MCF 10A (cell line): ENCODE measurements at regions not wholly inside any gene's neighbourhood (a gene's known extent, or its start where the extent isn't known, plus 50 kb on each side); places are given as distances from the start of the nearest gene placed in this dataset.
"Not testable (repeated sequence)": the region's sequence is repeated elsewhere in the genome, so short reads cannot be mapped to it uniquely, and the experiment has no call there.

Experiments
- BruUV-seq: library from RNA; stranded (reverse); fragments of 400-500 nt; replicated peaks from 2 replicates; lab custom pipeline; 2021; lab: Mats Ljungman, UMichigan
- CTCF ChIA-PET: fragments of 300-600 bp; sonication (Branson Sonifier 250); formaldehyde crosslinking; extraction: SDS; loops from one replicate; lab custom pipeline; 2021; ENCODE audit warnings: antibody characterized with exemption, inconsistent platforms; lab: Yijun Ruan, JAX
- POLR2A ChIA-PET: fragments of 300-600, 350-650 bp; sonication (Branson Sonifier 250); formaldehyde crosslinking; extraction: SDS; loops from one replicate; lab custom pipeline; 2020; ENCODE audit warnings: antibody characterized with exemption, inconsistent platforms; lab: Yijun Ruan, JAX
- DNase-seq: peaks from one replicate; pipeline ENCODE4 v3.0.0-alpha.2; 2018; ENCODE audit not compliant: unreplicated experiment
- H3K27ac Mint-ChIP-seq: one replicate; pipeline ENCODE4 v1.8.0; 2022; ENCODE audit warnings: mild to moderate bottlenecking, low read depth, mixed read lengths; ENCODE audit not compliant: unreplicated experiment
- H3K27me3 Mint-ChIP-seq: one replicate; pipeline ENCODE4 v1.8.0; 2022; ENCODE audit warnings: mixed read lengths; ENCODE audit not compliant: insufficient read depth, unreplicated experiment
- H3K36me3 Mint-ChIP-seq: one replicate; pipeline ENCODE4 v1.8.0; 2022; ENCODE audit warnings: mild to moderate bottlenecking, moderate library complexity, mixed read lengths; ENCODE audit not compliant: insufficient read depth, unreplicated experiment
- H3K4me1 Mint-ChIP-seq: one replicate; pipeline ENCODE4 v1.8.0; 2022; ENCODE audit warnings: mixed read lengths; ENCODE audit not compliant: insufficient read depth, unreplicated experiment
- H3K4me3 Mint-ChIP-seq: one replicate; pipeline ENCODE4 v1.8.0; 2022; ENCODE audit warnings: mild to moderate bottlenecking, moderate library complexity, mixed read lengths; ENCODE audit not compliant: unreplicated experiment
- H3K9me3 Mint-ChIP-seq: one replicate; pipeline ENCODE4 v1.8.0; 2022; ENCODE audit warnings: mixed read lengths; ENCODE audit not compliant: unreplicated experiment
- CTCF ChIP-seq: fragments of 200-600 bp; IDR thresholded peaks from one replicate; pipeline ENCODE4 v1.8.0; 2022; ENCODE audit warnings: antibody characterized with exemption, mild to moderate bottlenecking; ENCODE audit not compliant: unreplicated experiment
- intact Hi-C: fragments of 100-400 bp; cut with micrococcal nuclease; formaldehyde crosslinking; loops from 2 replicates; pipeline ENCODE4 v1.14.1; 2022

GRCh38 chr3:171915275-171915674 lies 72.1 kb downstream of the TMEM212 start:
- ChIA-PET CTCF (interaction anchor here (0.6 kb wide), 2 partner anchors 168 to 212 kb away, joined by 4 read pairs; no protein-coding TSS in a partner anchor), POLR2A (no interaction called here)
- no peak overlapping the region for H3K27ac Mint-ChIP-seq

GRCh38 chr3:171916888-171917287 lies 73.7 kb downstream of the TMEM212 start:
- no TSS peak for BruUV-seq
- H3K36me3 Mint-ChIP-seq = no peaks in the 10 kb centered on the region
- no peak overlapping the region for H3K4me3 Mint-ChIP-seq
- H3K27me3 Mint-ChIP-seq = no peaks in the 10 kb centered on the region
- no peak for DNase-seq
- CTCF ChIA-PET = no interaction called here
- TF ChIP-seq CTCF = no peak
- H3K27ac Mint-ChIP-seq = no peak overlapping the region
- intact Hi-C loops = no loop called here
- POLR2A ChIA-PET = no interaction called here
- no peaks in the 10 kb centered on the region for H3K9me3 Mint-ChIP-seq
- no peaks in the 10 kb centered on the region for H3K4me1 Mint-ChIP-seq

More at GRCh38 chr3:171915275-171915674, 72.1 kb downstream of the TMEM212 start:
- no peak for DNase-seq
- H3K4me1 Mint-ChIP-seq = no peaks in the 10 kb centered on the region
- H3K27me3 Mint-ChIP-seq = no peaks in the 10 kb centered on the region
- peaks cover 2% of the 10 kb centered on the region for H3K9me3 Mint-ChIP-seq
- intact Hi-C loops = no loop called here
- BruUV-seq = no TSS peak
- no peak for TF ChIP-seq CTCF
- no peaks in the 10 kb centered on the region for H3K36me3 Mint-ChIP-seq
- no peak overlapping the region for H3K4me3 Mint-ChIP-seq

- H3K9me3 Mint-ChIP-seq, BruUV-seq, H3K36me3 Mint-ChIP-seq, H3K27ac Mint-ChIP-seq, CTCF ChIA-PET, H3K4me3 Mint-ChIP-seq, POLR2A ChIA-PET, DNase-seq, H3K27me3 Mint-ChIP-seq, intact Hi-C loops, H3K4me1 Mint-ChIP-seq: not testable (repeated sequence)
These were observed 79.5 kb downstream of the TMEM212 start for GRCh38 chr3:171922629-171923028.

GRCh38 chr3:171923668-171924067 lies 80.5 kb downstream of the TMEM212 start:
- H3K36me3 Mint-ChIP-seq, BruUV-seq, H3K27ac Mint-ChIP-seq, H3K4me1 Mint-ChIP-seq, H3K9me3 Mint-ChIP-seq, POLR2A ChIA-PET, CTCF ChIA-PET, H3K27me3 Mint-ChIP-seq, H3K4me3 Mint-ChIP-seq, DNase-seq, intact Hi-C loops: not testable (repeated sequence)

- BruUV-seq, intact Hi-C loops, H3K4me1 Mint-ChIP-seq, DNase-seq, H3K4me3 Mint-ChIP-seq, H3K9me3 Mint-ChIP-seq, CTCF ChIA-PET, H3K27me3 Mint-ChIP-seq, H3K36me3 Mint-ChIP-seq, H3K27ac Mint-ChIP-seq, POLR2A ChIA-PET: not testable (repeated sequence)
These were observed 81.7 kb downstream of the TMEM212 start for GRCh38 chr3:171924864-171925263.
